ENCODE measurements at regions not wholly inside any gene's neighbourhood (a gene's known extent, or its start where the extent isn't known, plus 50 kb on each side); places are given as distances from the start of the nearest gene placed in this dataset.

DNA sequence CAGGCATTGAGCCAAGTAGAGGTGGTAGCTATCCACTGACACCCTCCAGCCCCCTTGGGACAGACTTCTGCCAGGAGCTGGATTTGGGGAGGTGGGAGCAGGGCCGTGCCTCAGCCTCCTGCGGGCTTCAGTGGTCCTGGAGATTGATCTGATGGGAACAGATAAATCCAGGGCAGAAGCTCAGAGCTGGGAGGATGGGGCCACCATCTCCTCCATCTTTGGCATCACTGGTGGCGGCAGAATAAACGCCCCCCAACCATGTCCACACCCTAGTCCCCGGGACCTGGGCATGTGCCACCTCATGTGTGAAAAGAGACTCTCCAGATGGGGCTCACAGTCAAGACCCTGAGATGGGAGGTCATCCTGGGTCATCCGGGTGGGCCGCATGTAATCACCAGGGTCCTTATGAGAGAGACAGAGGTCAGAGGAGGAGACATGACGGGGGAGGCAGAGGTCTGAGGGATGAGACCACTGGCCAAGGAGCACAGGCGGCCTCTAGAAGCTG is 209.6 kb upstream of the RTL1 start:
- TF ChIP-seq, protein P1, sequence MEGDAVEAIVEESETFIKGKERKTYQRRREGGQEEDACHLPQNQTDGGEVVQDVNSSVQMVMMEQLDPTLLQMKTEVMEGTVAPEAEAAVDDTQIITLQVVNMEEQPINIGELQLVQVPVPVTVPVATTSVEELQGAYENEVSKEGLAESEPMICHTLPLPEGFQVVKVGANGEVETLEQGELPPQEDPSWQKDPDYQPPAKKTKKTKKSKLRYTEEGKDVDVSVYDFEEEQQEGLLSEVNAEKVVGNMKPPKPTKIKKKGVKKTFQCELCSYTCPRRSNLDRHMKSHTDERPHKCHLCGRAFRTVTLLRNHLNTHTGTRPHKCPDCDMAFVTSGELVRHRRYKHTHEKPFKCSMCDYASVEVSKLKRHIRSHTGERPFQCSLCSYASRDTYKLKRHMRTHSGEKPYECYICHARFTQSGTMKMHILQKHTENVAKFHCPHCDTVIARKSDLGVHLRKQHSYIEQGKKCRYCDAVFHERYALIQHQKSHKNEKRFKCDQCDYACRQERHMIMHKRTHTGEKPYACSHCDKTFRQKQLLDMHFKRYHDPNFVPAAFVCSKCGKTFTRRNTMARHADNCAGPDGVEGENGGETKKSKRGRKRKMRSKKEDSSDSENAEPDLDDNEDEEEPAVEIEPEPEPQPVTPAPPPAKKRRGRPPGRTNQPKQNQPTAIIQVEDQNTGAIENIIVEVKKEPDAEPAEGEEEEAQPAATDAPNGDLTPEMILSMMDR (IDR thresholded peaks at IDR 0.05; ENCODE audit: low read depth, low read length) = no peak
- no peak for TF ChIP-seq EZH2phosphoT487 (IDR thresholded peaks at IDR 0.05; ENCODE audit: low read depth)

All from OCI-LY3 (cell line).